Epithelial cell of esophagus (primary cell): ENCODE measurements at regions not wholly inside any gene's neighbourhood (a gene's known extent, or its start where the extent isn't known, plus 50 kb on each side); places are given as distances from the start of the nearest gene placed in this dataset.

Experiments
- DNase-seq: peaks from one replicate; pipeline ENCODE4 v3.0.0; 2010; ENCODE audit warnings: low read depth
- H3K4me3 ChIP-seq: 2 replicates; pipeline ENCODE4 v1.5.1; 2011; ENCODE audit warnings: mild to moderate bottlenecking, low read length, control low read depth
- TF ChIP-seq, protein P1 (sequence below): IDR thresholded peaks from 2 replicates; pipeline ENCODE4 v1.5.1; 2011; ENCODE audit warnings: low read depth, mild to moderate bottlenecking, low read length, control low read depth, inconsistent platforms; ENCODE audit not compliant: insufficient read depth; ENCODE audit errors: missing control alignments

DNA sequence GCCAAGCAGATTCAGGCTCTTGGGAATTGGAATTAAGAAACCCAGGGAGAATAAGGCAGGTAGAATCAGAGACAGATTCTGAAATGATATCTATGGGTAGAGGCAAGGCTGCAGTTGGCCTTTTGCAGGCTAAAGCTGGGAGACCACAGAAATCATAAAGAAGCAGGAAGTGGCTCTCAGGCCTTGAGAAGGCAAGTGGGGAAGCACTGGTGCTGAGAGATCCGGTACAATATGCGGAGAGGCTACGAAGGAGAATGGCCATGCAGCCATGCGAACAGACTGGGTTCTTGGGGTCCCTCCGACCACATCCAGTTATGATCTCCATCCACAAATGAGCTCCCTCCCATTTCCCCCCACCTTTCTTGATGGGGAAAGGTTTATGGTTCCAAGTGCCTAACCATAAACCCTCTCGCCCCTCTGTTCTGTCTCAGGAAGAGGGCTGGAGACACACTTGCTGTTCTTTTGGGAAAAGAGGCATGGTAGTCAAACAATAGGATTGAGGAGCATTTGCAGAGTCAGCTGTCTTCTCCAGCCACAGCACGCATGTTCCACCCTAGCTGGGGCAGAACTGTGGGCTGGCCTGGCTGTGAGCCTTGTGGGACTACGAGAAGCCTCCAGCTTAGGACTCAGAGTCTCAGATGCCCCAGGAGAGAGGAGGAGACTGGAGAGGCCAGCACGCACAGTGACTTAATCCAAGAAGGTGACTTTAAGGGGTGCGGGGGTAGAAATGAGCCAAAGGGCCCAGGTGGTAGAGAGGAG lies 99.6 kb downstream of the RPLP1 start:
- TF ChIP-seq, protein P1, sequence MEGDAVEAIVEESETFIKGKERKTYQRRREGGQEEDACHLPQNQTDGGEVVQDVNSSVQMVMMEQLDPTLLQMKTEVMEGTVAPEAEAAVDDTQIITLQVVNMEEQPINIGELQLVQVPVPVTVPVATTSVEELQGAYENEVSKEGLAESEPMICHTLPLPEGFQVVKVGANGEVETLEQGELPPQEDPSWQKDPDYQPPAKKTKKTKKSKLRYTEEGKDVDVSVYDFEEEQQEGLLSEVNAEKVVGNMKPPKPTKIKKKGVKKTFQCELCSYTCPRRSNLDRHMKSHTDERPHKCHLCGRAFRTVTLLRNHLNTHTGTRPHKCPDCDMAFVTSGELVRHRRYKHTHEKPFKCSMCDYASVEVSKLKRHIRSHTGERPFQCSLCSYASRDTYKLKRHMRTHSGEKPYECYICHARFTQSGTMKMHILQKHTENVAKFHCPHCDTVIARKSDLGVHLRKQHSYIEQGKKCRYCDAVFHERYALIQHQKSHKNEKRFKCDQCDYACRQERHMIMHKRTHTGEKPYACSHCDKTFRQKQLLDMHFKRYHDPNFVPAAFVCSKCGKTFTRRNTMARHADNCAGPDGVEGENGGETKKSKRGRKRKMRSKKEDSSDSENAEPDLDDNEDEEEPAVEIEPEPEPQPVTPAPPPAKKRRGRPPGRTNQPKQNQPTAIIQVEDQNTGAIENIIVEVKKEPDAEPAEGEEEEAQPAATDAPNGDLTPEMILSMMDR: no peak
- no peak for DNase-seq
- no peak overlapping the region for H3K4me3 ChIP-seq

DNA sequence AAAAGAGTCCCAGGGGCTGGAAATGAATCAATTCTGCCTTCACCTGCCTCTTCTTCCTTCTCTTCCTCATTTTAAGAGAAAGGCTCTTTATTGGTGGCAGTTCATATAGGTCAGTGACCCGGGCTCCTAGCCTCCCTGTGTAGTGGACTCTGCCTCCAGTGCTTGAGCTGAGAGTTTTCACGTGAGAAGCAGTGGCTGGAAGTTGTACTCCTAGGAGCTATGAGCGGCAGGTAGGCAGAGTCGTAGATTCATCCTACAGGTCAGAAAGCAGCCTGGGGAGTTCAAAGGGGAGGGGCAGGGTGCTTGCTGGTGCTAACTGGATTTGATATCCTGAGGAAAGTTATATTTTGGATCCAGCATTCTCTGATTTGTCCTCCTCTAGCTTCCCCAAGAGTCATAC lies 101.1 kb downstream of the RPLP1 start:
- TF ChIP-seq, protein P1: no peak
- H3K4me3 ChIP-seq: no peak overlapping the region
- DNase-seq: no peak

DNA sequence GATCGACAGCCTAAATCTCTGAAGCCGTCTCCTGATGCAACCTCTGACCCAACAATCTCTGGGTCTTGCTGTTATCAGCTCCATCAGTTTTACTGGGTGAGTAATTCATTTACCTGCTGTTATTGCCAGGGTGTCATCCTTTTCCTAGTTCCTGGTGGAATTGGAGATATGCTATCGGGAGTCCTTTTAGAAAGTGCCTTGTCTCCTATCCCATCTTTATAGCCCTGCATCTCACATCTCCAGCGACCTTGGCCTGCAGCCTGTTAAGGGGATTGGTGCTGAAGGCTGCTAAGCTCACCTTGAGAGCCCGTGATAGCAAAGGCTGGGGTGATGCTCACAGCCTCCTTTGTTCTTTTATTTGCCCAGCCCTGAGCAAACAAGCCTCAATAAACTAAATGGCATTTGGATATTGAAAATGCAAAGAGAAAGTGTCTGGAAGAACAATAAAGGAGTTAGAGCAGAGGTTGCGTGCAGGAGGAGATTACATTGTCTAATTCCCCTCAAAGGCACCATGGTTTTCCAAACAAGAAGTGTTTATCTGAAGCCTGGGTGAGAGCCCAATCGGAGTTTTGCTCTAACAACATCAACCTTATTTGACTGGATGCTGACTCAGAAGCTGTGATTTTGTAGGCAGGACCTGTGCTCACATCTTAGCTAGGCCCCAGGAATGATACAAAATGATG lies 101.8 kb downstream of the RPLP1 start:
- no peak overlapping the region for H3K4me3 ChIP-seq
- TF ChIP-seq, protein P1: no peak
- no peak for DNase-seq

DNA sequence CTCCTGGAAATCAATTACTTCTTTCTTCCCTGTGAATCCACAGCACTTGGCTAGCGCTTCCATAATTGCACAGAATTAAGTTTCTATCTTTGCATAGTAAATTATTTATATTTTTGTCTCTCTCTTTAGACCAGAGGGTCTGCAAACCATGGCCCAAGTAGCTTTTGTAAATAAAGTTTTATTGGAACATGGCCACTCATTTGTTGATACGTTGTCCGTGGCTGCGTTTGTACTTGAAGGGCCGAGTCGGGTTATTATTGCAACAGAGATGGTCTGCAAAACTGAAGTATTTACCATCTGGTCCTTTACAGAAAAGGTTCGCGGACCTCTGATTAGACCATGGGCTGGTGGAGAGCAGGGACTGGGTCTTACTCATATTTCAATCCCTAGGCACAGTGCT lies 102.5 kb downstream of the RPLP1 start:
- H3K4me3 ChIP-seq: no peak overlapping the region
- TF ChIP-seq, protein P1: no peak

DNA sequence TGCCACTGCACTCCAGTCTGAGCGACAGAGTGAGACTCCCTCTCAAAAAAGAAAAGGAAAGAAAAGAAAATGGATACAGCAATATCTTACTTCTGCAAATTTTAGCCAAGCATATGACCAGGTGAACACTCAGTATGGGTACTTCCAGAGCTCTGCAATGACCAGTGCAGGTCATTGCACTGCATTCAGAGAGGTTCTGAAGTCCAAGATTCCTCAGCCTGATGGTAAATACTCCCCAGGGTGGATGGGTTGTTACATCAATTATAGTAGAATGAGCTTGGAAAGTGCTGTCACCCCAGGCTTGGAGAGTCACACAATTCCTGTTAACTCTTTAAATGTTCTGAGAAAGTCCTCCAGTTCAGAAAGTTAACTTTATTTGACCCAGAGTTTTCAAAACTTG lies 103.7 kb downstream of the RPLP1 start:
- TF ChIP-seq, protein P1: no peak
- H3K4me3 ChIP-seq: no peak overlapping the region
- no peak for DNase-seq

More for the DNA sequence above, 102.5 kb downstream of the RPLP1 start:
- DNase-seq: no peak

DNA sequence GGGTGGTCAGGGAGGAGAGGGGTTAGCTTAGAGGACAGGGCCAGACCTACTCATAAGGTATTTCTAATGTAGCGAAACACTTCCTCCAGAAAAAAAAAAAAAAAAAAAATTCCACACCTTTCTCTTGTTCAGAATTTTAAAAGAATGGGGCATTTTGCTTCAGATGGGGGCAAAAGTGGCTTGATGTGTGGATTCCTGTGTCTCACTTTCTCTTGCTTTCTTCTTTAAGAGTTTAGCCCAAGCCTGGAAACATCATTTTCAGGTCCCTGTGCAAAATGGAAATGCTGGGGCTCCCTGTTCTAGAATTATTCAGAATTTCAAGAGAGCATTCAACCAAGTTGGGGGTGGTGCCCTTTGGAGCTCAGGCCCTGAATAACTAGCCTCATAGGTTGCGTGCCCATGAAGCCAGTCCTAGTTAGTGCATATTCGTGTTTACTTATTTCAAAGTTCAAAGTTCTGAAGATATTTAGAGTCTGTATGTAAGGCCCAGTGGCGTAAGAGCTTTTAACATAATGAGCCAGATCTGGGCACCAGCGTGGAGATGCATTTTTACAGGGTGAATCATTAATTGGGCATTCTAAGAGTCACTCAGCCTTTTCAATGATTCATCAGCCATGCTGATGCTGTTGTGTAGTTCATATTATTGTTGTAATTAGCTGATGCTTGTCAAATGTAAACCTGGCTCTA lies 104.5 kb downstream of the RPLP1 start:
- no peak overlapping the region for H3K4me3 ChIP-seq
- TF ChIP-seq, protein P1: no peak
- DNase-seq: peak; percentile 95
